K562 (cell line): ENCODE measurements at regions not wholly inside any gene's neighbourhood (a gene's known extent, or its start where the extent isn't known, plus 50 kb on each side); places are given as distances from the start of the nearest gene placed in this dataset.

ENCODE experiments used
- BCL6 ChIP-seq: fragments of 250-450 bp; sonication (Bioruptor Pico); IDR thresholded peaks from 2 replicates; pipeline ENCODE4 v1.4.0; 2020
- FOXA1 ChIP-seq: fragments of 450-650 bp; IDR thresholded peaks from 2 replicates; pipeline ENCODE4 v1.6.1; 2016; ENCODE audit warnings: mild to moderate bottlenecking, borderline replicate concordance
- TARDBP ChIP-seq: fragments of 450-650 bp; IDR thresholded peaks from 2 replicates; pipeline ENCODE4 v1.6.1; 2016
- TF ChIP-seq, protein P1 (sequence below): fragments of 450-650 bp; IDR thresholded peaks from 2 replicates; pipeline ENCODE4 v1.6.1; 2016; ENCODE audit warnings: mild to moderate bottlenecking, moderate library complexity

DNA sequence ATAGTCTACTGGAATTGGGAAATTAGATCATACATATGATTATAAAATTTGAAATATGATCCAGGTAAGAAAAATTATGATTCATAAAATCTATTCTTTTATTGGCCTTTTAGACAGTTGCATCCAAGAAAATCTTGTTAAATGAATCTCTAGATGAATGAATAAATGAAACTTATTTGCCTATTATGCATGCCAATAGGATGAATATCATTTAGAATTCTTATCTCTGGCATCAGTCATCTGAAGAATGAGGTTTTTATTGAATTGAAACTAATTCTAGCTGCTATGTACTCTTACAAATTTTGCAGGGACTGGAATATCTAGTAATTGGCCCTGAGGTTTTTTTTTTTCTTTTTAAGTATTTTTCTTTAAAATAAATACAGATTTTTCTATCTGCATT lies 475.5 kb downstream of the NAV3 start (continued):
- TF ChIP-seq, protein P1, sequence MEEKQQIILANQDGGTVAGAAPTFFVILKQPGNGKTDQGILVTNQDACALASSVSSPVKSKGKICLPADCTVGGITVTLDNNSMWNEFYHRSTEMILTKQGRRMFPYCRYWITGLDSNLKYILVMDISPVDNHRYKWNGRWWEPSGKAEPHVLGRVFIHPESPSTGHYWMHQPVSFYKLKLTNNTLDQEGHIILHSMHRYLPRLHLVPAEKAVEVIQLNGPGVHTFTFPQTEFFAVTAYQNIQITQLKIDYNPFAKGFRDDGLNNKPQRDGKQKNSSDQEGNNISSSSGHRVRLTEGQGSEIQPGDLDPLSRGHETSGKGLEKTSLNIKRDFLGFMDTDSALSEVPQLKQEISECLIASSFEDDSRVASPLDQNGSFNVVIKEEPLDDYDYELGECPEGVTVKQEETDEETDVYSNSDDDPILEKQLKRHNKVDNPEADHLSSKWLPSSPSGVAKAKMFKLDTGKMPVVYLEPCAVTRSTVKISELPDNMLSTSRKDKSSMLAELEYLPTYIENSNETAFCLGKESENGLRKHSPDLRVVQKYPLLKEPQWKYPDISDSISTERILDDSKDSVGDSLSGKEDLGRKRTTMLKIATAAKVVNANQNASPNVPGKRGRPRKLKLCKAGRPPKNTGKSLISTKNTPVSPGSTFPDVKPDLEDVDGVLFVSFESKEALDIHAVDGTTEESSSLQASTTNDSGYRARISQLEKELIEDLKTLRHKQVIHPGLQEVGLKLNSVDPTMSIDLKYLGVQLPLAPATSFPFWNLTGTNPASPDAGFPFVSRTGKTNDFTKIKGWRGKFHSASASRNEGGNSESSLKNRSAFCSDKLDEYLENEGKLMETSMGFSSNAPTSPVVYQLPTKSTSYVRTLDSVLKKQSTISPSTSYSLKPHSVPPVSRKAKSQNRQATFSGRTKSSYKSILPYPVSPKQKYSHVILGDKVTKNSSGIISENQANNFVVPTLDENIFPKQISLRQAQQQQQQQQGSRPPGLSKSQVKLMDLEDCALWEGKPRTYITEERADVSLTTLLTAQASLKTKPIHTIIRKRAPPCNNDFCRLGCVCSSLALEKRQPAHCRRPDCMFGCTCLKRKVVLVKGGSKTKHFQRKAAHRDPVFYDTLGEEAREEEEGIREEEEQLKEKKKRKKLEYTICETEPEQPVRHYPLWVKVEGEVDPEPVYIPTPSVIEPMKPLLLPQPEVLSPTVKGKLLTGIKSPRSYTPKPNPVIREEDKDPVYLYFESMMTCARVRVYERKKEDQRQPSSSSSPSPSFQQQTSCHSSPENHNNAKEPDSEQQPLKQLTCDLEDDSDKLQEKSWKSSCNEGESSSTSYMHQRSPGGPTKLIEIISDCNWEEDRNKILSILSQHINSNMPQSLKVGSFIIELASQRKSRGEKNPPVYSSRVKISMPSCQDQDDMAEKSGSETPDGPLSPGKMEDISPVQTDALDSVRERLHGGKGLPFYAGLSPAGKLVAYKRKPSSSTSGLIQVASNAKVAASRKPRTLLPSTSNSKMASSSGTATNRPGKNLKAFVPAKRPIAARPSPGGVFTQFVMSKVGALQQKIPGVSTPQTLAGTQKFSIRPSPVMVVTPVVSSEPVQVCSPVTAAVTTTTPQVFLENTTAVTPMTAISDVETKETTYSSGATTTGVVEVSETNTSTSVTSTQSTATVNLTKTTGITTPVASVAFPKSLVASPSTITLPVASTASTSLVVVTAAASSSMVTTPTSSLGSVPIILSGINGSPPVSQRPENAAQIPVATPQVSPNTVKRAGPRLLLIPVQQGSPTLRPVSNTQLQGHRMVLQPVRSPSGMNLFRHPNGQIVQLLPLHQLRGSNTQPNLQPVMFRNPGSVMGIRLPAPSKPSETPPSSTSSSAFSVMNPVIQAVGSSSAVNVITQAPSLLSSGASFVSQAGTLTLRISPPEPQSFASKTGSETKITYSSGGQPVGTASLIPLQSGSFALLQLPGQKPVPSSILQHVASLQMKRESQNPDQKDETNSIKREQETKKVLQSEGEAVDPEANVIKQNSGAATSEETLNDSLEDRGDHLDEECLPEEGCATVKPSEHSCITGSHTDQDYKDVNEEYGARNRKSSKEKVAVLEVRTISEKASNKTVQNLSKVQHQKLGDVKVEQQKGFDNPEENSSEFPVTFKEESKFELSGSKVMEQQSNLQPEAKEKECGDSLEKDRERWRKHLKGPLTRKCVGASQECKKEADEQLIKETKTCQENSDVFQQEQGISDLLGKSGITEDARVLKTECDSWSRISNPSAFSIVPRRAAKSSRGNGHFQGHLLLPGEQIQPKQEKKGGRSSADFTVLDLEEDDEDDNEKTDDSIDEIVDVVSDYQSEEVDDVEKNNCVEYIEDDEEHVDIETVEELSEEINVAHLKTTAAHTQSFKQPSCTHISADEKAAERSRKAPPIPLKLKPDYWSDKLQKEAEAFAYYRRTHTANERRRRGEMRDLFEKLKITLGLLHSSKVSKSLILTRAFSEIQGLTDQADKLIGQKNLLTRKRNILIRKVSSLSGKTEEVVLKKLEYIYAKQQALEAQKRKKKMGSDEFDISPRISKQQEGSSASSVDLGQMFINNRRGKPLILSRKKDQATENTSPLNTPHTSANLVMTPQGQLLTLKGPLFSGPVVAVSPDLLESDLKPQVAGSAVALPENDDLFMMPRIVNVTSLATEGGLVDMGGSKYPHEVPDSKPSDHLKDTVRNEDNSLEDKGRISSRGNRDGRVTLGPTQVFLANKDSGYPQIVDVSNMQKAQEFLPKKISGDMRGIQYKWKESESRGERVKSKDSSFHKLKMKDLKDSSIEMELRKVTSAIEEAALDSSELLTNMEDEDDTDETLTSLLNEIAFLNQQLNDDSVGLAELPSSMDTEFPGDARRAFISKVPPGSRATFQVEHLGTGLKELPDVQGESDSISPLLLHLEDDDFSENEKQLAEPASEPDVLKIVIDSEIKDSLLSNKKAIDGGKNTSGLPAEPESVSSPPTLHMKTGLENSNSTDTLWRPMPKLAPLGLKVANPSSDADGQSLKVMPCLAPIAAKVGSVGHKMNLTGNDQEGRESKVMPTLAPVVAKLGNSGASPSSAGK: no peak
- TF ChIP-seq BCL6: no peak
- no peak for TF ChIP-seq TARDBP
- TF ChIP-seq FOXA1: no peak
- TF ChIP-seq, all 486 proteins: peak for 0
